NCI-H1417 treated with DMSO at 0.1 percent for 48 hours (cell line): ENCODE measurements at regions not wholly inside any gene's neighbourhood (a gene's known extent, or its start where the extent isn't known, plus 50 kb on each side); places are given as distances from the start of the nearest gene placed in this dataset.
"Not testable (repeated sequence)": the region's sequence is repeated elsewhere in the genome, so short reads cannot be mapped to it uniquely, and the experiment has no call there.

Source experiments
- DNase-seq: peaks from one replicate; lab custom pipeline; 2025; lab: John Stamatoyannopoulos, UW

DNA sequence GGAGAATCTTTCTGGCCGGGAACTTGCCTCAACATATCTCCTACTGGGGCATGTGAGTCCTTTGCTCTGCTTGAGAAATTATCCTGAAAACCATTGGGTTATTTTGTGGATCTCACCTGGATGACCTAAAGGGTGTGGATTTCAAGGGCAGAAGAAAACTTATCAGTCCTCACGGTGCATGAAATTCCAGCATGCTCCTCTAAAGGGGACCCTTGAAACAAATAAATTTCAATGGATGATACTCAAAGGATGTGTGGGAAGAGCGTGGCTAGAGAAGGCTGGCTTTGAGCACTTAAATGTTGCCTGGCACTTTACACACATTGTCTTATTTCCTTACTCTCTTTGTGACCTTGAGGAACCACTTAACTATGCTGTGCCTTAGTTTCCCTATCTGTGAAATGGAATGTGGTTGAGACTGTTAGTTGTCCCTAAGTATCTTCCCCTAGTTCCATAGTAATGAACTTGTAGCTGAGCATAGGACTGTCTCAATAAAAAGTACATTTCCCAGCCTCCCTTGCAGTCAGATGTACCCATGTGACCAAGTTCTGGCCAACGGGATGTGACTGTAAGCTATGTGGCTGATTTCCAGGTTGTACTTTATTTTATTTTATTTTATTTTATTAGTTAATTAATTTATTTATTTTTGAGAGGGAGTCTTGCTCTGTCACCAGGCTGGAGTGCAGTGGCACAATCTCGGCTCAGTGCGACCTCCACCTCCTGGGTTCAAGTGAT lies 81.9 kb upstream of the PTPN1 start:
- DNase-seq, result no peak

DNA sequence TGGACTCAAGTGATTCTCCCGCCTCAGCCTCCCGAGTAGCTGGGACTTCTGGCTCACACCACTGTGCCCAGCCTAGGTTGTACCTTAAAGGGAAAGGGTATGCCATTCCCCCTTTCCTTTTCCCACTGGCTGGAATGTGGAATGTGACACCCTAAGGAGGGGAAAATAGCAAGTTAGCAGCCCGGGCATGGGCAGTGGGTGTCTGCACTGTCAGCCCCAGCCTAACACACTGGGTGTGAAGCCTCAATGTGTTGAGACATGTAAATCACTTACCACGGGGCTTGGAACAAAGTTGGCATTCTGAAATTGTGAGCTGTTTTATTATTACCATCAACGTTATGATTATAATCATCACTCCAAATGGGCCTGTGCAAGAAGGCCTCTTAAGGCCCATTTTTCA lies 80.8 kb upstream of the PTPN1 start:
- DNase-seq, result no peak

DNA sequence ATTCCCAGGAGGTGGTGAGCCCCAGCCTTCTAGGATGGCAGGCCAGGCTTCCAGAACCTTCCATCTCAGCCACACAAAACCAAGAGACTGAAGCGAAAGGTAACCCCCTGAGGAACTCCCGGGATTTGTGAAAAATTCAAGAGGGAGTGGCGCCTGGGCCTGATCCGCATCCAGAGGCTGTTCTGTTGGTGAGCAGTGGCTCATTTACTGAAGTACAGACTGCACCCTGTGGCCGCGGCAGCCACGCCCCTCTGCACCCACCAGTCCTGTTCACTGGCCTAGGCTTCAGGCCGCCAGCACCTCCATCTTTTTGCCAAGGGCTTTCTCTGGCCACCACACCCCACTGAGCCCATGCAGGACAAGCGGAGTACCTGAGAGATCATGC lies 79.1 kb upstream of the PTPN1 start:
- no peak for DNase-seq

DNA sequence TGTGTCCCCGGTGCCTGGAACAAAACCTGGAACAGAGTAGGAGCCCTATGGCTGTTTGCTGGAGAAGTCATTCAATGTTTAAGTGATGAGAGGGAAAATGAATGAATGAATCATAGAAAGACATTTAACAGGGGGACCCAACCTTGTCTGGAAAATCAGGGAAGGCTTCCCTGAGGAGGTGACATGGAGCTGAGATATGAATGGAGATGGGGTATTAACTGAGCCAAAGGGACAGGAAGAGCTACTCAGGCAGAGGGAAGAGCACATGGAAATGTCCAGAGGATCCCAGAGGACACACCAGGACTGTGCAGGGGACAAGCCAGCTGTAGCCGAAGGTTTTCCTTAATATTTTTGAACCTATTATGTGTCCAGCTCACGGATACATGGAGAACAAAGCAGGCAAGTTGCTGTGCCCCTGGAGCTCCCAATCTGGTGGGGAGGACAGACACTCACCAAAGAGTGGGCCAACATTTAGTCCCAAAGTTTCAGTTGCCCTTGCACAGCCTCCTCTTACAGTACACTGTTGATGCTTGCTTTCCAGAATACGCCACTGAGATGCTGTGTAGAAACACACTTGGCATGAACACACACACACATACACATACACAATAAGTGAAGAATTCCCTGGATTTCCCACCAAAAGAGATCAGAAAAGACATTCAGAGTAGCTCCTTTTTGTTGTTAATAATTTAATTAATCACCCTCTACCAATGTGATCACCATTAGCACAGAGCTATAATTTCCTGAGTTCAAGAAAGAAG lies 77.0 kb upstream of the PTPN1 start:
- no peak for DNase-seq

DNA sequence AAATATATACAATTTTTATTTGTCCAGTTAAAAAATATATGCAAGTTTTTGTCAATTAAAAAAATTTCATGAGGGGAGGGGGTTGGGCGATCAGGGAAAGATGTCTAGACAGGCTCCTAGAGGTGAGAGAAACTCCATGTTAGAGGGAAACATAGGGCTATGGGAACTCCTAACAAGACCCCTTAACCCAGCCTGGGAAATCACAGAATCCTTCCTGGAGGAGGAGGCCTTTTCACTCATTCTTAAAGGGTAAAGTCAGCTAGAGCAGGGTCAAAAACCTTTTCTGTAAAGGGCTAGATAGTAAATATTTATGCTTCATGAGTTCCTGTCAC lies 75.9 kb upstream of the PTPN1 start:
- DNase-seq, result no peak

DNA sequence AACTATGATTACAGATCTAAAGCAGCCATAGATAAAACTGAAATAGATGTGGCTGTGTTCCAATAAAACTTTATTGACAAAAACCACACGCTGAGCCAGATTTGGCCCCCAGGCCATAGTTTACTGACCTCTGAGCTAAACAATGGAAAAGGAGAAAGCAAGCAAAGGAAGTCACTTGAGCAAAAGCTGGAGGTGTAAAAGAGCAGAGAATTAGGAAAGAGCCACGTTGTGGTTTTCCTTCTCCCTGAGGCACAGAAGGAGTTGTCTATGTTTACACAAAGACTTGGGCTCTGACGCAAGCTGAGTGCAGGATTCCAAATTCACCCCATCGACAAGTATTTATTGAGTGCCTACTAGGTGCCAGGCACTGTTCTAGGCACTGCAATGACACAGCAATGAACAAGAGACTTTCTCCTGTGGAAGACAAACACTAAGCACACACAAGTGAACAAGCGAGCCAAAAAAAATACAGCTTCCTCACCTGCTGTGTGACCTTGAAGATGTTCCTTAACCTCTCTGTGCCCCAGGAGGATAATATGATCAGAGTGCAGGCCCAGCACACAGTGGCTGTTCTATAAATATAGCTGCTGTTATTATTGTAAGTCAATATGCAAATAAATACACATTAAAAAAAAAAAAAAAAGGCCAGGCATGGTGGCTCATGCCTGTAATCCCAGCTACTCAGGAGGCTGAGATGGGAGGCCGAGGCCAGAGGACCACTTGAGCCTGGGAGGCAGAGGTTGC lies 75.4 kb upstream of the PTPN1 start:
- DNase-seq, result no peak

DNA sequence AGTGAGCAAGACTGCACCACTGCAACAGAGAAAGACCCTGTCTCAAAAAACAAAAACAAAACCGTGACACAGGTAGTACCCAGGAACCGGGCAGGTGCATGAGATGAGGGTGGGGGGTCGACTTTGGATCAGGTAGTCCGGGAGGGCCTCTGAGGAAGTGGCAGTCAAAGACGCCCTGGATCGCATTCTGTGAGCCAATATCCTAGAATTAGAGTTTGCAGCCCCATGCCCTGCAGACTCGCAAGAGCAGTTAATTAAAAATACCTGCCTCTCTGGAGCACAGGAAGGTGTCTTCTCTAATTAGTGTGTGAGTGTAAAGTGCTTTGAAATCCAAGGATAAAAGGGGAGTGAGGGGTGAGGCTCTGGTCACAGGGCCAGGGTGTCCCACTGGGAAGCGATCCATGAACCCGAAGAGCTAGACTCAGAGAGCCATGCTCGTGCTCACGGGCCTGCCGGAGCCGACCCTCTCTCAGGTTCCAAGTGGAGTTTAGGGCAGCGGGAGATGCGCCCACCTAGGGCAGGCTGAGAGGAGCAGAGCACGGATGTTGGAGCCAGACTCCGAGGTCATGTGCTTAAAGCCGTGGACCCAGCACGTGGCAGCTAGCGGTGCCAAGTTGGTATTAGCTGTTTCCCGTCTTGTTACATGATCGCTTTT lies 74.7 kb upstream of the PTPN1 start:
- no peak for DNase-seq

DNA sequence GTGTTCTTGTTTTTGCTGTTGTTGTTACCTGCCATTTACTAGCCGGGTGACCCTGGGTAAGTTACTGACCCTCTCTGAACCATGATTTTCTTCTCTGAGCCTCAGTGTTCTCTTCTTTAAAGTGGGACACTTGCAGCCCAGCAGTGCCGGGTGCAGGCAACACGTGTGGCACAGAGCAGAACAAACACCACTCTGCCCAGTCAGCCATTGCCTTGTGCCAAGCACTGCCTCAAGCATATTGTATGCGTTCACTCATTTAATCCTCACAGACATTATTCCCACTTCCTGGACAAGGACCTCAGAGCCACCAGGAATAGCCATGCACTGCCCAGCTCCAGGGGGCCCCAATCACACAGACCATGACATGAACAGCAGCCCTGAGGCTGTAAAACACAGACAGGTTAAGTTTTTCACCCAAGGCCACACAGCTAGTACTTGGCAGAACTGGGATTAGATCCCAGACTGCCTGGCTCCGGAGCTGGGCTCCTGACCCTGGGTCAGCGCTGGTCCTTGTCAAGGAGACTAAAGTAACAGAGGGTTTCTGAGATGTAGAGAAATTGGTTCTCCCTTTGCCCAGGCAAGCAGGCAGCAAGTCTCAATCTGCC lies 74.0 kb upstream of the PTPN1 start:
- DNase-seq, result no peak

DNA sequence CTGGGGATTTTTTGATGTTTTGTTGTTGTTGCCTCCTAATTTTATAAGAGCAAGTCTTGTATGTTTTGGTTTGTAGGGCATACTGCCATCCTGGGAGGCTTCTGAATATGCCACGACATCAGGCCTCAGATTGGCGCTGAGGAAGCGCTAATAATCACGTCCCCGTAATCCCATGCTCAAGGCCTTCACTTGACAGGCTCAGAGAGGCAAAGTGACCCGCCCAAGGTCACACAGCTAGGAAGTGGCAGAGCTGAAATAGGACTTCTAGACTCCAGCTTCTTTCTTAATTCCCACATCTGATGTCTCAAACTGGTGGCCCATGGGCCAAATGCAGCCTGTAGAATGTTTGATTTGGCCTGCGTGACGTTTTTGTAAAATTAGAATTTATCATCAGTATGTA lies 73.5 kb upstream of the PTPN1 start:
- DNase-seq, result no peak

DNA sequence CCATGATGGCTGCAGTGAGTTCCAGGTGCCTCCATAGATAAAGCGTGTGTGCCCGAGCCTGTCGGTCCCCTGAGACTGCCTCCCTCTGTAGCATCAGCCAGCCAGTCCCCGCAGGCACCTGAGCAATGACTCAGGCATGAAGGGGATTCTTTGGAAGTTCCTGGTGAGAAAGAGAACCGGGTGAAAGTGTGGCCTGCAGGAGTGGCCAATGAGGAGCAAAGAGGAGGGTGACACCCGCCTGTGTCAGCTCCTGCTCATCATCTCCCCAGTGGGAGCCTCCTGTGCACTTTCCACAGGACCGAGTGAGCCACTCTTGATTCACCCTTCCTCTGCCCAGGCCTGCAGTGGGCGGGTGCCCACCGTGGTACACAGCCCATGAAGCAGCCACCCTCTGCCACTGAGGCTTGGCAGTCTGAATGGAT lies 71.2 kb upstream of the PTPN1 start:
- DNase-seq, result no peak

DNA sequence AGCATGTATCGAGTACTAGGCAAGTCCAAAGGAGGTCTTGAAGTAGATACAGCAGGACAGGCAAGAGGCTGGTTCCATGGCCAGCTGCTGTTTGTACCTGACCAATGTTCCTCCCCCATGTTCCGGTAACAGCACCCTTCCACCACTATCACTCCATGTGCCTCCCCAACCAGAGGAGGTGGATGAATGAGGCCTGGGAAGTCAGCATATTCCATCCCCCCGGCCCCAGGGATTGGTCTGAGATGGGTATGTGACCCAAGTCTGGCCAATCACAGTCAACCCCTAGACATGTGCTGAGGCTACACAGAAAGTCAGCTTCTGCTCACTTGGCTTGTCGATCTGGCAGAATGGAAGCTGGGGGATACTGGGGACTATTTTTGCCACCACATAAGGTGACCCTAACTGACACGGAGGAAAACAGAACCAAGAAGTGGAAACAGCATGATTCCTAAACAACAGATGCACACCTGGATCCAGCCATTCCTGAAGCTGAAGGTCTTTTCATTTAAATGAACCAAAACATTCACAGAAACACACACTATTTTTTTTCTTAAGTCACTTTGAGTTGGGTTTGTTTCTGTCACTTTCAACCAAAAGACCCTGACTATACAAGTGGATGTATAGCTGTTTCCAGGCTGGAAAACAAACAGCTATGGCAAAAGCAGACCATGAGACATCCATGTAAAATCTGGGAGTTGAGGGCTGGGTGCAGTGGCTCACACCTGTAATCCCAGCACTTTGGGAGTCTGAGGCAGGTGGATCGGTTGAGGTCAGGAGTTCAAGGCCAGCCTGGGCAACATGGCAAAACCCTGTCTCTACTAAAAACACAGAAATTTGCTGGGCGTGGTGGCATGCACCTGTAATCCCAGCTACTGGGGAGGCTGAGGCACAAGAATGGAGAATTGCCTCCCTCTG lies 70.4 kb upstream of the PTPN1 start:
- no peak for DNase-seq

DNA sequence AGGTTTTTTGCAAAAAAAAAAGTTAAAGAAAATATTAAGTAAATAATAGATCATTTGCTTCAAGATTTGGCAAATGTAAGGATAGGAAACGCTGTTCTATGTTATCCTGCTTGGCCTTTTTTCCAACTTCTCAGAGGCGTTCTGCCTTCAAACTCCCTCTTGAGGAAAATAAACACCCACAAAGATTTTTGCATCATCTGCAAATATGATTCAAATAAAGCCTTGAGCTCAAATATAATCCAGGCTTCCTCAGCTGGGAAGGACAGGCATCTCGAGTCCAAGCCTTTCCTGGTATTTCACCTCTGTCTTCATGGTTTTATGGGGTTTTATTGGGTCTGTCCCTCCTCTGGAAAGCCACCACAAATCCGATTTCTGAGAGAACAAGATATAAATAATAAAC lies 67.7 kb upstream of the PTPN1 start:
- no peak for DNase-seq

DNA sequence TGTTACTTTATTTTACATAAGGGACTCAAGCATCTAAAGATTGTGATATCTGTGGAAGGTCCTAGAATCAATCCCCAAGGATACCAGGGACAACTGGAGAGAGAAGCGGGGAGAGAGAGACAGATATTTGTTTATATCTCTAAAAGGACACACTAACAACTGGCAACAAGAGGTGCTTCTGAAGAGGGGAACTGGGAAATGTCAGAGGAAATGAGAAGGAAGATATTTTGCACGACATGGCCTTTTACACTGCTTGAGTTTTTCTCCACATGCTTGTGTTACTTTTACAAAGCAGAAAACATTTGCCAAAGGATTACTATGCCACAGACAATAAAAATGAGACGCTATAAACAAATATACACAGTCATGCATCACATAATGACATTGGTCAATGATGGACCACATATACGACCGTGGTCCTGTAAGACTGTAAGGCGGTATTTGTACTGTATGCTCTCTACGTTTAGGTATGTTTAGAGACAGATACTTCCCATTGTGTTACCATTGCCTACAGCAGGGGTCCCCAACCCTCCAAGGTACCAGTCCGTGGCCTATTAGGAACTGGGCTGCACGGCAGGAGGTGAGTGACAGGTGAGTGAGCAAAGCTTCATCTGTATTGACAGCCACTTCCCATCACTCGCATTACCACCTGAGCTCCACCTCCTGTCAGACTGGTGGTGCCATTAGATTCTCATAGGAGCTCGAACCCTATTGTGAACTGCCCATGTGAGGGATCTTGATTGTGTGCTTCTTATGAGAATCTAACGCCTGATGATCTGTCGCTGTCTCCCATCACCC lies 64.6 kb upstream of the PTPN1 start:
- no peak for DNase-seq

DNA sequence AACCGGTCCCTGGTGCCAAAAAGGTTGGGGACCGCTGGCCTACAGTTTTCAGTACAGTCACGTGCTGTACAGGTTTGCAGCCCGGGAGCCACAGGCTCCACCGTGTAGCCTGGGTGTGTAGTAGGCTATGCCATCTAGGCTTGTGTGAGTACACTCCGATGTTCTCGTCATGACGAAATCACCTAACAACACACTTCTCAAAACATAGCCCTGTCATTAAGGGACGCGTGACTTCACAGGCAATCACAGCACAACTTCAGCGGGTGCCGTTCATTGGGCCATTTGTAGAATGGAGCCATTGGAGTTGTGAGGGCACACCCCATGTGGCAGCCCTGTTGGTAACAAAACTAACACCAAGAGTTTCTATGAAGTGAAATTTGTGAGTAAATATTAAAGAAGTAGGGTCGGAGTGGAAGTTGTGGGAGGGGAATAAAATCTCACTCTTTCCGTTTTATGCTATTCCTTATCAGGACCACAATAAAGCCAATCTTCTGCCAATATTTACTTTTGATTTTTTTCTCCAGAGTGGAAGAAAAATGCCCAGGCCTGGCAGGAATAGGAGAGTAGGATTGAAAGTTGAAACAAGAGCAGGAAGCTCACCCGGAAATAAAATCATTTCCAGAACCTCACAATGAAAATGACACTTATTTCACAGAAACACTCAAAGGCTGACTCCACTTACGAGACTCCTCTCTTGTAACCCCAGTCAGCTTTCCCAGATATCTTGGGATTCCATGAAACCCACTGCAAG lies 63.7 kb upstream of the PTPN1 start:
- DNase-seq, result no peak

DNA sequence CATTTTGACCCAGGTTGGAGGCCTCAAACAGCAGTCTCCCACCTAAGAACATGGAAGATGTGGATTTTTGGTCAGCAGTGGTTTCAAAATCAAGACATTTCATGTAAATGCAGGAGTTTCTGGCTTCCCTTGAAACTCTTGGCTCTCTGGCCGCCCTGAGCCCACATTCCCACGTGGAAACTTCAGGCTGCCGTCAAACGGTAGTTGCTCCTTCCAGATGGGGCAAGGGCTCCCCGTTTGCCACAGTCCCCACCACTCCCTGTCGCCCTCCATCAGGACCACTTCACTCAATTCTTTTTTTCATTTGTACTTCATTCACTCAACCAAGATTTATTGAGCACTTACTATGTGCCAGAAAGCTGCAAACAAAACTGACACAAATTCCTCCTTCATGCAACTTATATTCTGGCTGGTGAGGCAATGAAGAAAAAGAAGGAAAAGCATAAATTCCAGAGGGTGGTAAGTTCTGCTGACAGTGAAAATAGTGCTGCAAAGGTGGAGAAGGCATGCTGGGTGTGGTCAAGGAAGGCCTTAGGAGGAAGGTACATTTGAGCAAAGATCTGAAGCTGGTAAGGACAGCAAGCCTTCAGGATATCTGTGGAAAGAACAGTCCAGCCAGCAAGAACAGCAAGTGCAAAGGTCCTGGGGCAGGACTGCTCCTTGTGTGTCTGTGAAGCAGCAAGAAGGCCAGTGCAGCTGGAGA lies 62.9 kb upstream of the PTPN1 start:
- no peak for DNase-seq

DNA sequence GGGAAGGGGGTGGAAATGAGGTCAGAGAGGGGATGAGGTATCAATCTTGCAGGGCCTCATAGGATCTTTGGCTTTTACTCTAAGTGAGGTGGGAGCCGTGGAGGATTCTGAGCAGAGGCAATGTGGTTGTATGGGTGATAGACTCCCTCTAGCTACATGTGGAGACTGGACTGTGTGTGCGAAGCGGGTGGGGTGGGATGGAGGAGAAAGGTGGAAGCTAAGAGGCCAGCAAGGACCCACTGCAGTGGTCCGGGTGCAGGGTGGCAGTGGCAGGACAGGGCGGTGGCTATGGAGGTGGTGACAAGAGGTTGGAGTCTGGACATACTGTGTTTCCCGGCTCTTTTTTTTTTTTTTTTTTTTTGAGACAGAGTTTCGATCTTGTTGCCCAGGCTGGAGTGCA lies 62.4 kb upstream of the PTPN1 start:
- no peak for DNase-seq

DNA sequence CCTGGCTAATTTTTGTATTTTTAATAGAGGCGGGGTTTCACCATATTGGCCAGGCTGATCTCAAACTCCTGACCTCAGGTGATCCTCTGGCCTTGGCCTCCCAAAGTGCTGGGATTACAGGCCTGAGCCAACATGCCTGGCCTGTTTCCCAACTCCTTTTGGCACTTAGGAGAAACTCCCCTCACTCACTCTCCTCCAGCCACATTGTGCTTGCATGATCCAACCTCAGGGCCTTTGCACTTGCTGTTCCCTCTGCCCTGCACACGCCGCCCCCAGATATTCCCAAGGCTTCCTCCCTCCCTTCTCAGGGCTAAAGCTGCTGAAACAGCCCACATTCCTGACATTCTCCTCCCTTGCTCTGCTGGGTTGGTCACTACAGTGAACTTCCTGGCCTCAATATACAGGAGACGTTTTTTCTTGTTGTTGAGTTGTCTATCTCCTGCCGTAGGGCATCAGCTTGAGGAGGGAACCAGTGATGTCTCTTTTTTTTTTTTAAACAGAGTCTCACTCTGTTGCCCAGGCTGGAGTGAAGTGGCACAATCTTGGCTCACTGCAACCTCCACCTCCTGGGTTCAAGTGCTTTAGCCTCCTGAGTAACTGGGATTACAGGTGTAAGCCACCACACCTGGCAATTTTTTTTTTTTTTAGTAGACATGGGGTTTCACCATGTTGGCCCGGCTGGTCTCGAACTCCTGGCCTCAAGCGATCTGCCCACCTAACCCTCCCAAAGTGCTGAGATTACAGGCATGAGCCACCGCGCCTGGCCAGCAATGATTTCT lies 61.4 kb upstream of the PTPN1 start:
- not testable (repeated sequence) for DNase-seq
